Vagina (tissue), 2 donors: ENCODE measurements at regions not wholly inside any gene's neighbourhood (a gene's known extent, or its start where the extent isn't known, plus 50 kb on each side); places are given as distances from the start of the nearest gene placed in this dataset.

Source experiments
- POLR2A ChIP-seq, 2 donors: fragments of 450-650 bp; IDR thresholded peaks; one replicate each; pipeline ENCODE4 v1.6.1; 2017; ENCODE audit warnings: antibody characterized with exemption in 2 of 2, mild to moderate bottlenecking in 2 of 2, moderate library complexity in 2 of 2
- POLR2AphosphoS5 ChIP-seq, 2 donors: sonication (generic); formaldehyde crosslinking; IDR thresholded peaks; one replicate each; pipeline ENCODE4 v1.9.0; 2017; ENCODE audit warnings: antibody characterized with exemption in 2 of 2, mild to moderate bottlenecking in 2 of 2, low read depth in 1 of 2; ENCODE audit not compliant: insufficient read depth in 1 of 2
- TF ChIP-seq, protein P1 (sequence below), 3 experiments: fragments of 450-650 bp in 2 of 3; fragments of 200-600 bp in 1 of 3; sonication (generic) in 1 of 3; IDR thresholded peaks; one replicate each; pipeline ENCODE4 v1.5.1; 2017 to 2019; ENCODE audit warnings: antibody characterized with exemption in 3 of 3, mild to moderate bottlenecking in 2 of 3, moderate library complexity in 2 of 3

DNA sequence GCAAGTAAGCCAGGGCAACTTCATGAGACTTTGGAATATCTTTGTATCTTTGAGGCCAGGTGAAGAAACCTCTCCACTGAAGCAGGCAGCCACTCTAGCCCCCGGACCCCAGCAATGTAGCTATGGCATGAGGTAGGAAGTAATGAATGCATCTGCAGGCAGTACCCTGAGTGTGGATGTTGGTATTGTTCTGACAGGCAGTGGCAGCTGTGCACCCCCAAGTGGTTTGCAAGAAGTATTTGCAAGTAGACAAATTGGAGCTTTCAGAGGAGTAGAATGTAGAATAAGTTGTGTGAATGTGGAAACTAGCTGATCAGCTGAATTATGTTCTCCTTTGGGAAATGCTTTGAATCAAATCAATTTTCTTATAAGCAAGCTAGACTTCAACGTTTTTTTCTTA lies 194.4 kb upstream of the PGR start:
- TF ChIP-seq, protein P1, sequence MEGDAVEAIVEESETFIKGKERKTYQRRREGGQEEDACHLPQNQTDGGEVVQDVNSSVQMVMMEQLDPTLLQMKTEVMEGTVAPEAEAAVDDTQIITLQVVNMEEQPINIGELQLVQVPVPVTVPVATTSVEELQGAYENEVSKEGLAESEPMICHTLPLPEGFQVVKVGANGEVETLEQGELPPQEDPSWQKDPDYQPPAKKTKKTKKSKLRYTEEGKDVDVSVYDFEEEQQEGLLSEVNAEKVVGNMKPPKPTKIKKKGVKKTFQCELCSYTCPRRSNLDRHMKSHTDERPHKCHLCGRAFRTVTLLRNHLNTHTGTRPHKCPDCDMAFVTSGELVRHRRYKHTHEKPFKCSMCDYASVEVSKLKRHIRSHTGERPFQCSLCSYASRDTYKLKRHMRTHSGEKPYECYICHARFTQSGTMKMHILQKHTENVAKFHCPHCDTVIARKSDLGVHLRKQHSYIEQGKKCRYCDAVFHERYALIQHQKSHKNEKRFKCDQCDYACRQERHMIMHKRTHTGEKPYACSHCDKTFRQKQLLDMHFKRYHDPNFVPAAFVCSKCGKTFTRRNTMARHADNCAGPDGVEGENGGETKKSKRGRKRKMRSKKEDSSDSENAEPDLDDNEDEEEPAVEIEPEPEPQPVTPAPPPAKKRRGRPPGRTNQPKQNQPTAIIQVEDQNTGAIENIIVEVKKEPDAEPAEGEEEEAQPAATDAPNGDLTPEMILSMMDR (IDR thresholded peaks at IDR 0.05) = no peak
- TF ChIP-seq POLR2AphosphoS5 (IDR thresholded peaks at IDR 0.05; ENCODE audit: insufficient read depth in 1 of 2, low read depth in 1 of 2) (no peak), POLR2A (IDR thresholded peaks at IDR 0.05) (no peak)
